GM19452 (cell line): ENCODE measurements at regions not wholly inside any gene's neighbourhood (a gene's known extent, or its start where the extent isn't known, plus 50 kb on each side); places are given as distances from the start of the nearest gene placed in this dataset.

Experiments used
- ATAC-seq: cut with Tn5 transposase; IDR thresholded peaks from one replicate; pipeline ENCODE4 v1.9.1; 2021; ENCODE audit not compliant: unreplicated experiment

- no peak for ATAC-seq
Observed at GRCh38 chr13:59330764-59331163, 833.0 kb downstream of the DIAPH3 start.

DNA sequence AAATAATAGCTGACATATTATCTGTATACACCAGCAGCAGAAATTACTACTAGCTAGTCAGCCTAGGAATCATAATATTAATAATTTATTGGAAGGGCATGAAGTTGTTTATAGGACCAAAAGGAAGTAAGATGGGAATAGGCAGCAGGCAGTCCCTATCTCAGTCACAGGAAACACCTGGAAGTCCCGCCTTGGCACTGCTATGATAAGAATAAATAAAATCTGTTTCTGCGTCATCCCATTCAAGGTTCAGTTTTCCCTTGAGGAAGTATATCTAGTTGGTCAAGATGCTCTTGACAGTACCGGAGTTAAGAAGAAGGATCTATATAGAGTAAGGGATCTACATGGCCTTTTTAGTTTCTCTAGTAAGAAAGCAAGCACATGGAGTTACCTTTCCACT is 830.8 kb downstream of the DIAPH3 start:
- ATAC-seq: no peak

DNA sequence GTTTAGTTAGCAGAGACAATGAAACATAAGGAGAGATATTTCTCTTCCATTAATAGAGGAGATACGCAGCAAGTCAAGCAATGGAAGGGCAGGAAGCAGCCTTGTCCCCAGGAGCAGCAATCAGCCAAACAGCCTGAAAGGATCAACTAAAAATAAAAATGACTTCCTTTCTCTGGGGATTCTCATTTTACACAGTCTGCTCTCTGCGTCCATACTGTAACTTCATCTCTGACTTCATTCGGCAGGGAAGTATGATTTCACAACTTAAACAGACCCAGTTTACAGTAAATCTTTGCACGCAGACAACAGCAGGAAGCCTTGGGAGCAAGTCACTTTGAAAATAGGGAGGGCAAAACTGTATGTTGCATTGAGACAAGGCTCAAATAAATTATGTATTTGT is 826.7 kb downstream of the DIAPH3 start:
- ATAC-seq: no peak

GRCh38 chr13:59340151-59340550 is 823.6 kb downstream of the DIAPH3 start:
- ATAC-seq: no peak

DNA sequence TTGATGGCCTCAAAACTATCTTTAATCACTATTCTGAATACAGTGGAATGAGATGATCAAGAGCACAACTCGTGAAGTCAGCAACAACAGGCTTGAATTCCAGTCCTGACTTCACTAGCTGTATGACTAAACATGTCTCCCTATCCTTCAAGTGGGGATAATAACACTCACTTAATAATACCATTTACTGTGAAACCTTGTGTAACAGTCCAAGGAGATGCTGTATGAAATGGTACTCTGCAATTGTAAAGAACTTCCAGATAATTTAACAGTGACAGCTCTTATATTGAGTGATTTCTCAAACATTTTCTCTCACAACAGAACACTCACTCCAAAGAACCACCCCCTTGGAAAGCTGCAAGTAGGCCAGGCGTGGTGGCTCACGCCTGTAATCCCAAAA is 823.1 kb downstream of the DIAPH3 start:
- no peak for ATAC-seq

DNA sequence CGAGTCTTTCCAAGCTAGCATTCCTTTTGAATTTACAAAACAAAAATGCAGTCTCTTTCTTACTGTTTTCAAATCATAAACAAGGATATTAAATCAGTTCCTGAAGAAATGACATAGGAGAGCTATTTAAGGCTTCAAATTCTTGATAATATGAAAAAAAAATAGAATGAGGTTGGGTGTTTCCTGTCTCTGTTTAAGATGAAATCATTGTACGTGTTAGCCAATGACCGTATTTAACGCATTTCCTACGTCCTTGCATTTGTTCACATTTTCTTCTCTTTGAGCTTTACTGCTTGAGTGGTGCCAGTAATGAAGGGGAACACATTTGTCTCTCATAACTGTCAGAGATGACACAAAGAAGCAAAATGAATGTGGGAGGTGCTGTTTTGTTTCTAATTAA is 821.3 kb downstream of the DIAPH3 start:
- ATAC-seq: no peak

DNA sequence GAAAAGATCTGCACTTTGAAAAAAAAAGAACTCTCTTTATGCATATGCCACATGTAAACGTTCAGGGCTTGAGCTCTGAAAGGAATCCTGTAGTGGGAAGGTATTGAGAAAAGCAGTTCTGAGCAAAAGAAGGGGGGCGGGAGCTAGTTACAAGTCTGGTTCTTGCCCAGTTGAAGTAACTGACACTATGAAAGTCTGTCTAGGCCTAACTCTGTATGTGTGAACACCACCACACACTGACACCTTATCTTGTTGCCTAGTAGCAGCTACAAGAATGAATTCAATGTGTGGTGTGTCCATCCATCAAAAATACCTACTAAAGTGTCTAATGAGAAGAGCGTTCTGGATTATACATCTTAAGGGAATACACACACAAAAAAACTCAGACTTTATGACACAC is 820.6 kb downstream of the DIAPH3 start:
- ATAC-seq: no peak

- no peak for ATAC-seq
Observed at GRCh38 chr13:59343993-59344822, 819.5 kb downstream of the DIAPH3 start.

GRCh38 chr13:59345311-59345710 is 818.4 kb downstream of the DIAPH3 start:
- ATAC-seq: no peak

DNA sequence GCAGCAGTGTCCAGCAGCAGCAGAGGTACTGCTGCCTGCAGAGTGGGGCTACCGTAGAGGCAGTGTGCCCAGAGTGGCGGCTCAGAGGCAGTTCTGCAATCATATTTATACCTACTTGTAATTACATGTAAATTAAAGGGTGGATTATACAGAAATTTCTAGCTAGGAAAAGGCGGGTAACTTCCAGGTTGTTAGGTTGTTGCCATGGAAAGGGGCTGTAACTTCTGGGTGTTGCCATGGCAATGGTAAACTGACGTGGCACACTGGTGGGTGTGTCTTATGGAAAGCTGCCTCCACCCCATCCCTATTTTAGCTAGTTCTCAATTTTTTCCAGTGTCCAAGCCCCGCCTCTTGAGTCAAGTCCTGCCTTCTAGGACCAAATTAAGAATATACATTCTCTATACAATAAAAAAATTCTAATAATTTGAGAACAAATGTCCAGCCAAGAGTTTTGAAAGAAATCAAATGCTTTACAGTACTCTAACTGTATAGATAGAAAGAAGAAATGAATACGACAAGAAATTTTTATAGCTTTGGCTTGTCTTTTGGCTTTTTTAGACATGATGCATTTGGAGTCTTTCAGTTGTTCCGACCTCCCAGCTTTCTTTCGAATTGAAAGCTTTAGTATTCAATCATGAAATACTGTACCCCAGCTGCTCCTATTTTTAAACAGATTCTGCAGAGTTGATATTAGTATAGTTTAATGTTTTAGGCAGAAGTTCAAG is 816.6 kb downstream of the DIAPH3 start:
- no peak for ATAC-seq

- no peak for ATAC-seq
Observed at GRCh38 chr13:59348617-59349016, 815.1 kb downstream of the DIAPH3 start.

DNA sequence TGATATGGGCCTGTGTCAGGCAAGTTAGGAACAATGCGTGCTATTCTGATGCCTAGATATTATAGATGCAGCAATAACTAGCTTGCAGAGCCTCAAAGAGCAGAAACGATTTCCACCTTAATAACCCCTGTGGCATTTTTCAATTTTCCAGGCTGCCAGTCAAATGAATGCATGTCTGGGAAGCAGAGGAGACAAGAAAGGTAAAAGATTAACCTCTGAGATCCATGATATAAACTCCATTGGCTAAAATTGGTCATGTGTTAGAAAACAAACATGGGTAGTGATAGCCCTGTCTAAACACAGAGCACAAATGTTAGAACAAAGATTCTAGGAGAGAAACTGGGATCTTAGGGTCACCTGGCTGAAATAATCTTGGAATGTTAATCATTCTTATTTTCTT is 811.1 kb downstream of the DIAPH3 start:
- ATAC-seq: no peak

- ATAC-seq: no peak
Observed at GRCh38 chr13:59354665-59355369, 808.9 kb downstream of the DIAPH3 start.

GRCh38 chr13:59356607-59357006 is 807.1 kb downstream of the DIAPH3 start:
- no peak for ATAC-seq

DNA sequence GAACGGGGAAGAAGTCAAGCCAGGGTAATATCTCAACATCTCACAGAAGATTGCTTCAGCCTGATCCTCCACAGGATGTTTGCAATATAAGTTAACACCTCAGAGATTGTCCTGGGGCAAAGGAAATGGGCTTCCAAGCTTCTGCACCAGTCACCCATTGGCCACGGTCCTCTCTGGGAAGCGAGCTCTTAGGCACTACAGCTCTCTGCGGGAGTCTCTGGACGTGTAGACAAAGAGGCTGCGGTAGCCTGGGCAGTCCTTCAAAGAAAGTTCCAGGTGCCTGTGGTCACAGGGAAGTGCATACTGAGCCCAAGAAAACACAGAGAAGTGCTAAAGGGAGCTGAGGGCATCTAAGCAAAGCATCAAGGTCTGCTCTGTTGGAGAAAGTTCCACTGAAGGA is 805.7 kb downstream of the DIAPH3 start:
- no peak for ATAC-seq

DNA sequence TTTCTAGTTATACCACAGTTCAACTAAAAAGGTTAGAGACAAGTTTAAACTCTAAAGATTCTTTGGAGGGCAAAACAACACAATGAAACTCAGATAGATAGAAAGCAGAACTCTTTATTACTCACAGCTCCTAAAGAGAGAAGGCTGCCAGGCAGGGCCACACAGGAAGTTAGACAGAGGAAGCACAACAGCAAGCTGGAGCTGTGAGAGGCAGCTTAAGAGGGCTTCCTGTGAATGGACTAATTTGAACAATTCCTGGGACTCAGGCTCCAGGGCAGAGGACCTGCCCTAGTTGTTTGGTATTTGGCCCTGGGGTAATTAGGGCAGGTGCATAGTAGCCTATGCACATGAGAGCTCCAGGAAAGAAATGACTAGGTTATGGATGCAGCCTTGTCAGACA is 803.6 kb downstream of the DIAPH3 start:
- ATAC-seq: no peak

GRCh38 chr13:59360916-59361315 is 802.8 kb downstream of the DIAPH3 start:
- ATAC-seq: no peak

DNA sequence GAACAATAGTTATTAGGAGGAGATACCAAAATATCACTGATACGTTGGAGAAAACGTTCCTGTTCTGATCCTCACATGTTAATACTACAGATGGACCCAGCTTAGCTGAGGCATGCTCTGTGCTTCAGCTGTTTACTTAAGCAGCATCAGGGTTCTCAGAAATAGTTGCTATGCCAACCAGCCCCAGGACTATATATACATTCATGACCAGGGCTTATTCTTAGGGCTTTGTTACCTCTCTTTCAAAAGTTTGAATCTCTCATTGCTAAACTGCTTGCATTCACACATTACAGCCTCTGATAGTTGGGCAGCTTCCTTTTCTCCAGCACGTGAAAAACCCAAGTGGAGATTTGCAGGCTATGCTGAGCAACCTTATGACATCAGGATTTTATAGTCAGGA is 800.4 kb downstream of the DIAPH3 start:
- no peak for ATAC-seq

- ATAC-seq: no peak
Observed at GRCh38 chr13:59363947-59364346, 799.8 kb downstream of the DIAPH3 start.

- no peak for ATAC-seq
Observed at GRCh38 chr13:59364641-59365085, 799.1 kb downstream of the DIAPH3 start.

GRCh38 chr13:59367467-59367866 is 796.3 kb downstream of the DIAPH3 start:
- ATAC-seq: no peak

DNA sequence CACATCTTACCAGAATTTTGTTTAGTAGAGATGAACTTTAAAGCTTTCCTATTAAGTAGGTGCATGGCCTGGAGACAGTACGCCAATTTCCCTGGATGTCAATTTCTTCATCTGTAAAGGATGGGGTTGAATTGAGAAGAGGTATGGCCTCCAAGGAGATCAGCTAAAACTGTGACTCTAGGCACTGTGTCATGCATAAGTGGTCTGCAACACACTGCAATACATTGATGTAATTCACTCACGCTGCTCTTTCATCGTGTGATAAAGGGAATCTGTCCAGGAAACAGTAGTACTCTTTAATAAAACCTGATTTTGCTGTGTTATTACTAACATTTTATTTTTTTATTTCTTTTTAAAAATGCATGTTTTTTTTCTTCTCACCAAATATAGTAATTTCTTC is 795.8 kb downstream of the DIAPH3 start:
- no peak for ATAC-seq
